NB4 (cell line): ENCODE measurements at regions not wholly inside any gene's neighbourhood (a gene's known extent, or its start where the extent isn't known, plus 50 kb on each side); places are given as distances from the start of the nearest gene placed in this dataset.

Experiments used
- MYC ChIP-seq: IDR thresholded peaks from 2 replicates; pipeline ENCODE4 v1.6.1; 2011; ENCODE audit warnings: low read depth, low read length
- POLR2A ChIP-seq: IDR thresholded peaks from 2 replicates; pipeline ENCODE4 v1.6.1; 2011; ENCODE audit warnings: mild to moderate bottlenecking; ENCODE audit not compliant: insufficient read length; ENCODE audit errors: extremely low read depth
- TF ChIP-seq, protein P1 (sequence below): IDR thresholded peaks from one replicate; pipeline ENCODE4 v1.5.1; 2012; ENCODE audit warnings: low read depth, low read length
- TF ChIP-seq, protein P2 (sequence below): IDR thresholded peaks from 2 replicates; pipeline ENCODE4 v1.6.1; 2011; ENCODE audit warnings: low read depth, low read length

DNA sequence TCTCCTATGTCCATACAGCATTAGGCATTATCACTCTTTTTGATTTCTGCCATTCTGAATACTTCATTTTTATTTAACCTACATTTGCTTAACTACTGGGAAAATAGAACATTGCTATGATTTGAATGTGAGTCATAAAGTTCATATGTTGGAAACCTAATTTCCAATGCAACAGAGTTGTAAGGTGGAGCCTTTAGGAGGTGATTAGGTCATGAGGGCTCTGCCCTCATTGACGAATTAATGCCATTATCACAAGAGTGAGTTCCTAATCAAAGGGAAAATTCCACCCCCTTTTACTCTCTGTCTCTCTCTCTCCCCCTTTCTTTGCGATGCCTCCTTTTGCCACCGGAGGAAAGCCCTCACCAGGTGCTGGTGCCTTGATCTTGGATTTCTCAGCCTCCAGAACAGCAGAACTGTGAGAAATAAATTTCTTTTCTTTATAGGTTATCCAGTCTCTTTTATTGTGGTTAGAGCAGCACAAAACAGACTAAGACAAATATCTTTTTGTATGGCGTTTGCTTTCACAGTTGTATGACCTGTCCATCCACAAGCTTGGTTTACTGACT lies 180.1 kb upstream of the ARID2 start:
- TF ChIP-seq POLR2A (no peak), MYC (no peak)
- TF ChIP-seq, protein P1, sequence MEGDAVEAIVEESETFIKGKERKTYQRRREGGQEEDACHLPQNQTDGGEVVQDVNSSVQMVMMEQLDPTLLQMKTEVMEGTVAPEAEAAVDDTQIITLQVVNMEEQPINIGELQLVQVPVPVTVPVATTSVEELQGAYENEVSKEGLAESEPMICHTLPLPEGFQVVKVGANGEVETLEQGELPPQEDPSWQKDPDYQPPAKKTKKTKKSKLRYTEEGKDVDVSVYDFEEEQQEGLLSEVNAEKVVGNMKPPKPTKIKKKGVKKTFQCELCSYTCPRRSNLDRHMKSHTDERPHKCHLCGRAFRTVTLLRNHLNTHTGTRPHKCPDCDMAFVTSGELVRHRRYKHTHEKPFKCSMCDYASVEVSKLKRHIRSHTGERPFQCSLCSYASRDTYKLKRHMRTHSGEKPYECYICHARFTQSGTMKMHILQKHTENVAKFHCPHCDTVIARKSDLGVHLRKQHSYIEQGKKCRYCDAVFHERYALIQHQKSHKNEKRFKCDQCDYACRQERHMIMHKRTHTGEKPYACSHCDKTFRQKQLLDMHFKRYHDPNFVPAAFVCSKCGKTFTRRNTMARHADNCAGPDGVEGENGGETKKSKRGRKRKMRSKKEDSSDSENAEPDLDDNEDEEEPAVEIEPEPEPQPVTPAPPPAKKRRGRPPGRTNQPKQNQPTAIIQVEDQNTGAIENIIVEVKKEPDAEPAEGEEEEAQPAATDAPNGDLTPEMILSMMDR: no peak
- TF ChIP-seq, protein P2, sequence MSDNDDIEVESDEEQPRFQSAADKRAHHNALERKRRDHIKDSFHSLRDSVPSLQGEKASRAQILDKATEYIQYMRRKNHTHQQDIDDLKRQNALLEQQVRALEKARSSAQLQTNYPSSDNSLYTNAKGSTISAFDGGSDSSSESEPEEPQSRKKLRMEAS: no peak
